Transverse colon (tissue), 4 donors: ENCODE measurements at regions not wholly inside any gene's neighbourhood (a gene's known extent, or its start where the extent isn't known, plus 50 kb on each side); places are given as distances from the start of the nearest gene placed in this dataset.

ENCODE experiments used
- DNase-seq: peaks from one replicate; pipeline ENCODE4 v3.0.0-alpha.2; 2019
- H3K27ac ChIP-seq, 4 donors: fragments of 200-600 bp; sonication (generic); 2 replicates each; pipeline ENCODE4 v1.5.1; 2016 to 2018; ENCODE audit warnings: inconsistent platforms in 4 of 4
- H3K27me3 ChIP-seq: fragments of 200-600 bp; sonication (generic); 2 replicates; pipeline ENCODE4 v1.5.1; 2017; ENCODE audit warnings: inconsistent platforms
- H3K36me3 ChIP-seq, 4 donors: fragments of 200-600 bp; sonication (generic); 2 replicates each; pipeline ENCODE4 v1.5.1; 2017 to 2019; ENCODE audit warnings: inconsistent platforms in 4 of 4
- H3K4me1 ChIP-seq, 4 donors: fragments of 200-600 bp; sonication (generic); 2 replicates each; pipeline ENCODE4 v1.5.1; 2017 to 2020; ENCODE audit warnings: inconsistent platforms in 4 of 4
- H3K4me3 ChIP-seq, 4 donors: fragments of 200-600 bp; sonication (generic); 1 replicate in 1 of 4; 2 replicates in 3 of 4; pipeline versions ENCODE4 v1.5.1 to v1.6.1; 2017 to 2019; ENCODE audit warnings: inconsistent platforms in 4 of 4
- H3K9me3 ChIP-seq, 2 donors: fragments of 200-600 bp; sonication (generic); 2 replicates each; pipeline ENCODE4 v1.5.1; 2017 to 2019; ENCODE audit warnings: inconsistent platforms in 2 of 2
- EP300 ChIP-seq: sonication (generic); formaldehyde crosslinking; IDR thresholded peaks from one replicate; pipeline ENCODE4 v1.6.1; 2017; ENCODE audit warnings: antibody characterized with exemption, low read depth
- POLR2A ChIP-seq: fragments of 450-650 bp; IDR thresholded peaks from one replicate; pipeline ENCODE4 v1.6.1; 2016; ENCODE audit warnings: antibody characterized with exemption, mild to moderate bottlenecking, moderate library complexity
- POLR2AphosphoS5 ChIP-seq, 3 donors: sonication (generic); formaldehyde crosslinking; IDR thresholded peaks; one replicate each; pipeline ENCODE4 v1.6.1; 2016; ENCODE audit warnings: antibody characterized with exemption in 3 of 3
- WGBS, 2 donors: methylation state at CpG; one replicate each; pipeline ENCODE4 v1.1.5; 2018; ENCODE audit warnings: low coverage in 1 of 2; 5-methylcytosine and 5-hydroxymethylcytosine counted together
- in situ Hi-C, 4 donors: fragments of 200-750 bp; cut with MboI; loops; one replicate each; pipeline versions ENCODE4 v1.15.0 to v1.15.1; 2017; ENCODE audit warnings: low sequenced_read_pairs in 3 of 4, low pct_ligation_motif_present in 1 of 4, low pct_unique_long_range_greater_than_20kb in 1 of 4
- intact Hi-C: fragments of 100-400 bp; cut with DNase I; formaldehyde crosslinking; loops from one replicate; pipeline ENCODE4 v1.15.1; 2023; ENCODE audit warnings: low total_unique reads
- TF ChIP-seq, protein P1 (sequence below), 5 experiments: fragments of 200-600 bp in 3 of 5; fragments of 450-650 bp in 2 of 5; sonication (generic) in 3 of 5; IDR thresholded peaks; 1 replicate in 2 of 5; 2 replicates in 3 of 5; pipeline ENCODE4 v1.5.1; 2016 to 2017; ENCODE audit warnings: antibody characterized with exemption in 5 of 5, inconsistent platforms in 3 of 5, mild to moderate bottlenecking in 2 of 5, moderate library complexity in 1 of 5

DNA sequence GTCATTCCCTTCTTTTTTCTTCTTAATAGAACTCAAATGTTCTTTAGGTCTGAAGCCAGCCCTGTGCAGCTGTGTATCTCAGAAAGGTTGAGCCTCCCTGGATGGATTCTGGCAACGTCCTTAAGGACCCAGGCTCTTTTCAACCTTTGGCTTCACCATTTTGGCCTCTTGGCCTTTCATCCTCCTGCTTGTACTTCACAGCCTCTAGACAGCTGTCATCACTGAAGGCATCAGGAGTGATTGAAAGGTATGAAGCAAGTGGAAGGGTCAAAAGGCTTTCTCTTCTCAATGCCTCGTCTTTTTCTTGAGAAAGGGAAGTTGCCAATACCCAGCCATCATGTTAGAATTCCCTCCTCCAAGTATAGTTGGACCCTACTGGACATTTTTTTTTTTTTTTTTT, 81.2 kb upstream of the RANBP3L start:
- Histone ChIP-seq H3K27ac (no peak overlapping the region), H3K9me3 (no peaks in the 10 kb centered on the region), H3K27me3 (no peaks in the 10 kb centered on the region), H3K36me3 (no peaks in the 10 kb centered on the region), H3K4me1 (no peaks in the 10 kb centered on the region), H3K4me3 (no peak overlapping the region)
- TF ChIP-seq POLR2AphosphoS5 (IDR thresholded peaks at IDR 0.05) (no peak), EP300 (no peak), POLR2A (no peak)
- TF ChIP-seq, protein P1, sequence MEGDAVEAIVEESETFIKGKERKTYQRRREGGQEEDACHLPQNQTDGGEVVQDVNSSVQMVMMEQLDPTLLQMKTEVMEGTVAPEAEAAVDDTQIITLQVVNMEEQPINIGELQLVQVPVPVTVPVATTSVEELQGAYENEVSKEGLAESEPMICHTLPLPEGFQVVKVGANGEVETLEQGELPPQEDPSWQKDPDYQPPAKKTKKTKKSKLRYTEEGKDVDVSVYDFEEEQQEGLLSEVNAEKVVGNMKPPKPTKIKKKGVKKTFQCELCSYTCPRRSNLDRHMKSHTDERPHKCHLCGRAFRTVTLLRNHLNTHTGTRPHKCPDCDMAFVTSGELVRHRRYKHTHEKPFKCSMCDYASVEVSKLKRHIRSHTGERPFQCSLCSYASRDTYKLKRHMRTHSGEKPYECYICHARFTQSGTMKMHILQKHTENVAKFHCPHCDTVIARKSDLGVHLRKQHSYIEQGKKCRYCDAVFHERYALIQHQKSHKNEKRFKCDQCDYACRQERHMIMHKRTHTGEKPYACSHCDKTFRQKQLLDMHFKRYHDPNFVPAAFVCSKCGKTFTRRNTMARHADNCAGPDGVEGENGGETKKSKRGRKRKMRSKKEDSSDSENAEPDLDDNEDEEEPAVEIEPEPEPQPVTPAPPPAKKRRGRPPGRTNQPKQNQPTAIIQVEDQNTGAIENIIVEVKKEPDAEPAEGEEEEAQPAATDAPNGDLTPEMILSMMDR (IDR thresholded peaks at IDR 0.05) = no peak
- DNase-seq = no peak
- in situ Hi-C loops = no loop called here
- 40 to 45% methylated on average over 1 to 2 of the region's 2 CpGs for WGBS, 2 donors
- intact Hi-C loops = no loop called here

DNA sequence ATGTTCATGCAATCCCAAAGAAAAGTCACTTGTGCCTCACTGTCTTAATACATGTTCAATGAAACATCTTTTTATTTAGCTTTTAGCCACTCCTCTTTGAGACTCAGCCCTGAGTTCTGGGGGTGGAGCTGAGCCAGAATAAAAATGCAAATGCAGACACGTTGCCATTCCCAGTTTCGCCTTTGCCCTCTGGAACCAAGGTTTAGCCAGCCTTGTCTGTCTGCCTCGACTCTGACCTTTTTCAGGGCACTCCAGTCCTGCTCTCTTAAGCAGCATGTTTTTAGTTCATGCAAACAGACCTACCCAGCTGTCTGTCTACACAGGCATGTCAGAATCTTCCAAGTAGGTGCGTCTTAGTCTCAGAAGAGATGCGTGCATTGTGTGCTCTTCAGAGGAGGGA, 82.2 kb upstream of the RANBP3L start:
- intact Hi-C loops (no loop called here), in situ Hi-C loops (no loop called here)
- Histone ChIP-seq H3K27ac (no peak overlapping the region), H3K9me3 (no peaks in the 10 kb centered on the region), H3K4me3 (no peak overlapping the region), H3K4me1 (no peaks in the 10 kb centered on the region), H3K36me3 (no peaks in the 10 kb centered on the region), H3K27me3 (no peaks in the 10 kb centered on the region)
- 64 to 65% methylated on average over 2 to 5 of the region's 5 CpGs for WGBS, 2 donors
- no peak for DNase-seq
- TF ChIP-seq POLR2AphosphoS5 (IDR thresholded peaks at IDR 0.05) = no peak

DNA sequence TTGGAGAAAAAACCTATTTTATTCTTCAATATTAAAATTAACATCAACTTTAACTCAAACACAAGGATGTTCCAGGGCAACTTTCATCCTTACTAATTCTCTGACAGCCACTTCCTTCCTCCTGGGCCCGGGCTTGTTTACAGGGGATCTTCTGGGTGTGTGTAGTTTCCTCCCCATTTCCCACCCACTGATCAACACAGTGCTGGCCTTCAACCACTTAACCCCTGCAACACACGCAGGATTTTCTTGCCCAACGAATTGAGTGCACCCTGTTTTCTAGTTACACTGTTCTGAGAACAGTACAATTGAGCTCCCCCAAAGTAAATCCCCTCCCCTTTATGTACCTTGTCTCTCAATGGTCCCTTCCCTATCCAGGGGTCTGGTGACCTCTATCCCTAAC, 83.1 kb upstream of the RANBP3L start:
- Histone ChIP-seq H3K27me3 (no peaks in the 10 kb centered on the region), H3K4me3 (no peak overlapping the region), H3K27ac (no peak overlapping the region), H3K36me3 (no peaks in the 10 kb centered on the region), H3K9me3 (no peaks in the 10 kb centered on the region), H3K4me1 (no peaks in the 10 kb centered on the region)
- intact Hi-C loops = no loop called here
- 21 to 27% methylated on average over 3 of the region's 3 CpGs for WGBS, 2 donors
- TF ChIP-seq EP300 (no peak), POLR2A (no peak)
- in situ Hi-C loops = no loop called here
- no peak for DNase-seq

DNA sequence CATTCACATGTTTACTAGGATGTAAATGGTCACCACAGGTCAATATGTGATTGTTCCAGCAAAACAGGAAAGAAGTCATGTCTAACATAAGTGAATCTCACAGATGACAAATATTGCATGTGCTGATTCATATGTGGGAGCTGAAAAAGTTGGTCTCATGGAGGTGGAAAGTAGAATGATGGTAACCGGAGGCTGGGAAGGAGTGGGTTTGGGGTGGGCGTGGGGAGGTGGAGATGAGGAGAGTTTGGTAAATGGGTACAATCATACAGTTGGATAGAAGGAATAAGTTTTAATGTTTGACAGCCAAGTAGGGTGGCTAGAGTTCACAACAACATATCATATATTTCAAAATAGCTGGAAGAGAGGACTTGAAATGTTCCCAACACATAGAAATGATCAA, 83.8 kb upstream of the RANBP3L start:
- Histone ChIP-seq H3K36me3 (no peaks in the 10 kb centered on the region), H3K4me3 (no peak overlapping the region), H3K4me1 (no peaks in the 10 kb centered on the region), H3K27me3 (no peaks in the 10 kb centered on the region), H3K27ac (no peak overlapping the region), H3K9me3 (no peaks in the 10 kb centered on the region)
- intact Hi-C loops (no loop called here), in situ Hi-C loops (no loop called here)
- no peak for DNase-seq
- no peak for TF ChIP-seq EP300
- TF ChIP-seq, protein P1 (IDR thresholded peaks at IDR 0.05) = no peak
- no peak for TF ChIP-seq POLR2AphosphoS5 (IDR thresholded peaks at IDR 0.05)
- TF ChIP-seq POLR2A = no peak
- 65 to 91% methylated on average over 2 of the region's 2 CpGs for WGBS, 2 donors

DNA sequence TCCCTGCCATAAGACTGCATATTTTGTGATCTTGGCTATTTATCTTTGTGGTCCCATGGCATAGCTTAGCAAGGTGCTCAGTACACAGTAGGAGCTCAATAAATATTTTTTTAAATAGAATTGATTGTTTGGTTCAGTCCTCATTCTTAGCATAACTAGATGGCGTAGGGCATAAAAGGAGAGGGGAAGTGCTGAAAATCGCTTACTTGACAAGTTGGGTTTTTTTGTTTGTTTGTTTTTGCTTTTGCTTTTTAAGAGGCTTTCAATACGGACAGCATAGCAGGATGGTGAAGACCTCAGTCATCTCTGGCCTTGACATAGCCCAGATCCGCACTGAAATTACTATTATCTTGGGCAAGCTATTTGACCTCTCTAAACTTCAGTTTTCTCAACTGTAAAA, 86.6 kb upstream of the RANBP3L start:
- no peaks in the 10 kb centered on the region for H3K27me3 ChIP-seq
- H3K36me3 ChIP-seq = no peaks in the 10 kb centered on the region
- H3K4me1 ChIP-seq = peaks cover 0 to 2% (median 0%) of the 10 kb centered on the region in 4 donors
- no peak overlapping the region for H3K27ac ChIP-seq
- WGBS, 2 donors = 75 to 79% methylated on average over 3 to 4 of the region's 4 CpGs
- intact Hi-C loops = no loop called here
- DNase-seq = no peak
- H3K4me3 ChIP-seq = no peak overlapping the region
- no peaks in the 10 kb centered on the region for H3K9me3 ChIP-seq
- in situ Hi-C loops = no loop called here
- no peak for TF ChIP-seq POLR2A
- TF ChIP-seq, protein P1 (IDR thresholded peaks at IDR 0.05) = no peak
- no peak for TF ChIP-seq EP300
- TF ChIP-seq POLR2AphosphoS5 (IDR thresholded peaks at IDR 0.05) = no peak
